Activated CD4-positive, alpha-beta memory T cell treated with anti-CD3 and anti-CD28 coated beads, Interleukin-2, amount 10 ng/mL, durations not matched to agents 7 days and 5 days (primary cell): ENCODE measurements at regions not wholly inside any gene's neighbourhood (a gene's known extent, or its start where the extent isn't known, plus 50 kb on each side); places are given as distances from the start of the nearest gene placed in this dataset.
"Not testable (repeated sequence)": the region's sequence is repeated elsewhere in the genome, so short reads cannot be mapped to it uniquely, and the experiment has no call there.

ENCODE experiments used
- CTCF ChIA-PET: fragments of 350-600 bp; sonication (Branson Sonifier 250); formaldehyde crosslinking; loops from one replicate; lab custom pipeline; 2021; ENCODE audit warnings: antibody characterized with exemption, inconsistent platforms; lab: Charles Lee
- POLR2A ChIA-PET: fragments of 350-600 bp; sonication (Branson Sonifier 250); formaldehyde crosslinking; loops from one replicate; lab custom pipeline; 2021; ENCODE audit warnings: antibody characterized with exemption; lab: Charles Lee
- DNase-seq: peaks from one replicate; pipeline ENCODE4 v3.0.0-alpha.2; 2020
- H3K27ac Mint-ChIP-seq: one replicate; pipeline ENCODE4 v1.8.0; 2021; ENCODE audit warnings: mild to moderate bottlenecking, mixed read lengths
- H3K27me3 Mint-ChIP-seq: one replicate; pipeline ENCODE4 v1.8.0; 2021; ENCODE audit warnings: mixed read lengths
- H3K36me3 Mint-ChIP-seq: one replicate; pipeline ENCODE4 v1.8.0; 2021; ENCODE audit warnings: low read depth, mixed read lengths
- H3K4me1 Mint-ChIP-seq: one replicate; pipeline ENCODE4 v1.8.0; 2021; ENCODE audit warnings: mixed read lengths
- H3K4me3 Mint-ChIP-seq: one replicate; pipeline ENCODE4 v1.8.0; 2021; ENCODE audit warnings: mild to moderate bottlenecking, mixed read lengths
- H3K9me3 Mint-ChIP-seq: one replicate; pipeline ENCODE4 v1.8.0; 2021; ENCODE audit warnings: mixed read lengths

DNA sequence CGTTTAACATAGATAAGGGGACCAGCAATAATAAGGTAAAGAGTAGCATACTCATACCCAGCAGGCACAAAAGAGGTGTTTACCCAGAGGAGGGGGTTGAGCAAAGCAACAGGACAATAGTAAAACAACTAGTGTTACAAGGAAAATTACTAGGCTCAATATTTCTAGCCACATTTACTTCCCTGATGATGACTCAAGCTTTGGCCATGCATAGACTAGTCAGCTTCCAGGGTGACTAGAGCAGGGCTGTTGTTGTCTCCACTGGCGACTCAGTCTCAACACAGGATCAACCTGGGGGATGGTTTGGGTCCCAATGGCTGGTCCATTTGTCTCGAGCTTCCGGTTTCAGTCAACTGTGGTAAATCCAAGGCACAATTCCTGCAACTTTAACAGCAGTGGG is 217.7 kb upstream of the KCND2 start:
- CTCF ChIA-PET, result no interaction called here
- no peak overlapping the region for H3K4me3 Mint-ChIP-seq

DNA sequence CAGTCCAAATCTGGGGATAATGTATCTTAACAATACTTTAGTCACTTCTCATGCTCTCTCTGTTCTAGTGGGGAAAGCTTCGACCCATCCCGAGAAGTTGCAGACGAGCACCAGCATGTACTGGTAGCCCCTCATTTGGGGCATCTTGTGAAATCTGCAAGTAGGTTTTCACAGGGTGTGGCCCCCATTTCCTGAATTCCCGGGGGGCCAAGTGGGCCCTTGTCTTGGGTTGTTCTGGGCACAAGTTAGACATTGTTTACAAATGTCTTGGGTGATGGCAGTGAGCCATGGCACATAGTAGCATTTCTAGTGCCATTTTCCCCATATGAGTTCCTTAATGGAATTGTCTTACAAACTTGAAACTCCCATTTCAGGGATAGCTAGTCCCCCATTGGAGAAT is 216.7 kb upstream of the KCND2 start:
- no peaks in the 10 kb centered on the region for H3K36me3 Mint-ChIP-seq
- no peaks in the 10 kb centered on the region for H3K27me3 Mint-ChIP-seq
- ChIA-PET CTCF (no interaction called here), POLR2A (no interaction called here)
- H3K4me1 Mint-ChIP-seq, result no peaks in the 10 kb centered on the region
- no peak for DNase-seq
- H3K9me3 Mint-ChIP-seq, result peaks cover 4% of the 10 kb centered on the region
- no peak overlapping the region for H3K4me3 Mint-ChIP-seq
- no peak overlapping the region for H3K27ac Mint-ChIP-seq

More for the DNA sequence above, 217.7 kb upstream of the KCND2 start:
- DNase-seq, result no peak
- no peaks in the 10 kb centered on the region for H3K4me1 Mint-ChIP-seq
- no peak overlapping the region for H3K27ac Mint-ChIP-seq
- no peaks in the 10 kb centered on the region for H3K36me3 Mint-ChIP-seq
- peaks cover 2% of the 10 kb centered on the region for H3K9me3 Mint-ChIP-seq
- POLR2A ChIA-PET, result no interaction called here
- H3K27me3 Mint-ChIP-seq, result no peaks in the 10 kb centered on the region

DNA sequence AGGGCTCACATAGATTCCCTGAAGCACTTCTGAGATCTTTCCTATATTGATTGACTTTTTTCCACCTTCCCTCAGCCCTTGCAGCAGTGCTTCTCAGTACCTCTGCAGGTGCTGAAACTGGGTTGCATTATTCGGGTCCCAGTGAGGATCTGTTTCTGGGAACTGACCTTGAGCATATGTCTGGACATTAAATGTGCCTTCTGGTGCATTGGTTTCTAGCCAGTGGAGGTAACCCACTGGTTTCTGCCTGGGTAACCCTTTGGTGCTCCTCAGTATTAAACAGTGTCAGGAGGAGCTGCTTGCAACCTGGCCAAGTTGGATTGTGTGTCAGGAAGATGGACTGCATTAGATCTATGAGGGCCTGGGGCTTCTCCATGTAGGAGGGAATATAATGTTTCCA is 213.3 kb upstream of the KCND2 start:
- H3K36me3 Mint-ChIP-seq, result no peaks in the 10 kb centered on the region
- CTCF ChIA-PET, result no interaction called here
- no peaks in the 10 kb centered on the region for H3K4me1 Mint-ChIP-seq
- H3K27ac Mint-ChIP-seq, result no peak overlapping the region
- no peak overlapping the region for H3K4me3 Mint-ChIP-seq
- H3K9me3 Mint-ChIP-seq, result peaks cover 6% of the 10 kb centered on the region
- no peaks in the 10 kb centered on the region for H3K27me3 Mint-ChIP-seq
- no peak for DNase-seq
- POLR2A ChIA-PET, result no interaction called here

DNA sequence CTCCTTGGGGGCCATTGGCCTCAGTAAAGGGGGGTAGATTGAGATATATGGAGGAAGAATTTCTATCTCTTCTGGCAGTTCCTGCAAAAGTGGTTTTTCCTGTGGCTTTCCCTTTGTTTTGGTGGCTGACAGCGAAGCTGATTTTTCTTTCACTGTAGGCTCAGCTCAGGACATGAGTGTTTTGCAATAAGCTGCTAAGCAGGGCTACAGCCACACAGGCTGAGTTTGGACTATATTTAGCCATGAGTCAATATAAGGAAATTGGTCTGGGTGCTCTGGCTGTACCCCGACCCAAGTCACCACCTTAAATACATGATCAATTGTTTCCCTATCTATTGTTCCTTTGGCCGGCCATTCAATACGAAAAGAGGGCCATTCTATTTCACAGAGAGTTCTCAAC is 212.7 kb upstream of the KCND2 start:
- H3K9me3 Mint-ChIP-seq, result peaks cover 6% of the 10 kb centered on the region
- DNase-seq, result no peak
- POLR2A ChIA-PET, result no interaction called here
- CTCF ChIA-PET, result no interaction called here
- H3K4me1 Mint-ChIP-seq, result no peaks in the 10 kb centered on the region
- H3K27ac Mint-ChIP-seq, result no peak overlapping the region
- no peaks in the 10 kb centered on the region for H3K27me3 Mint-ChIP-seq
- no peaks in the 10 kb centered on the region for H3K36me3 Mint-ChIP-seq
- H3K4me3 Mint-ChIP-seq, result no peak overlapping the region

DNA sequence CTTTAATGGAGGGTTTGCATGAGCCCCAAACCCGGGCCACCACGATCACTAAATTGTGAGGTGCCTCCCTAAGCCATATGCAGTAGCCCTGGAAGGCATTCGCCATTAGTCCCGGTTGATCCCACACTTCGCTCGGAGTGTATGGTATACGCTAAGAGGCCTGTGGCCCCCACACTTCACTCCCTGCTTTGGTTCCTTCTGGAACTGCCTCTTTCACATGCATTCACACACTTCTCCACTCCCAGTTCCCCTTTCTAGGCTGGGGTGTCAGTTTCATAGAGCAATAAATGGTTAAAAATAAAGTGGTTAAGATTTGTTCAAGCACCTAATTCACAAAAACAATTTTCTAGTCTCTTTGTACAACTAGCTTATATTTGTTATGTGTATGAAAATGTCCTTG is 212.1 kb upstream of the KCND2 start:
- Mint-ChIP-seq H3K4me3 (no peak overlapping the region), H3K9me3 (peaks cover 6% of the 10 kb centered on the region)
- POLR2A ChIA-PET, result no interaction called here

DNA sequence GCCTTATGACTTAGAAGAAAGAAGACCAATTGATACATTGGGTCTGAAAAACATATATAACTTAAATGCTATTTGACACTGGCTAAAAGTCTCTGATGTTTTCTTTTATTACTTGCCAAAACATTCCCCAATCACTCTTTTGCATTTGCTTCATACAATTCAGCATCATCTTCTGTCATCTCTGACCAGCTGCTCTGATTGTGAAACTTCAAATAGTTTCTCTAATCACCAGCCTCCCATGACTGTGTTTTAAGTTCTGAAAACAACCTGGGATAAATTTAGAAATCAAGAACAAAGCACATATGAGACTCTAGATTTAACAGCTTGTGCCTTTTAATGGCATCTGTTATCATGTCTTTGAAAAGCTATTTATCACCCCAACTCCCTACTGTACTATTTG is 208.4 kb upstream of the KCND2 start:
- no peak overlapping the region for H3K27ac Mint-ChIP-seq
- no peaks in the 10 kb centered on the region for H3K36me3 Mint-ChIP-seq
- peaks cover 18% of the 10 kb centered on the region for H3K9me3 Mint-ChIP-seq
- H3K4me1 Mint-ChIP-seq, result no peaks in the 10 kb centered on the region
- ChIA-PET CTCF (no interaction called here), POLR2A (no interaction called here)
- H3K27me3 Mint-ChIP-seq, result no peaks in the 10 kb centered on the region
- H3K4me3 Mint-ChIP-seq, result no peak overlapping the region
- no peak for DNase-seq

More for the DNA sequence above, 212.1 kb upstream of the KCND2 start:
- no peaks in the 10 kb centered on the region for H3K36me3 Mint-ChIP-seq
- H3K27ac Mint-ChIP-seq, result no peak overlapping the region
- CTCF ChIA-PET, result no interaction called here
- H3K4me1 Mint-ChIP-seq, result no peaks in the 10 kb centered on the region
- DNase-seq, result no peak
- H3K27me3 Mint-ChIP-seq, result no peaks in the 10 kb centered on the region

DNA sequence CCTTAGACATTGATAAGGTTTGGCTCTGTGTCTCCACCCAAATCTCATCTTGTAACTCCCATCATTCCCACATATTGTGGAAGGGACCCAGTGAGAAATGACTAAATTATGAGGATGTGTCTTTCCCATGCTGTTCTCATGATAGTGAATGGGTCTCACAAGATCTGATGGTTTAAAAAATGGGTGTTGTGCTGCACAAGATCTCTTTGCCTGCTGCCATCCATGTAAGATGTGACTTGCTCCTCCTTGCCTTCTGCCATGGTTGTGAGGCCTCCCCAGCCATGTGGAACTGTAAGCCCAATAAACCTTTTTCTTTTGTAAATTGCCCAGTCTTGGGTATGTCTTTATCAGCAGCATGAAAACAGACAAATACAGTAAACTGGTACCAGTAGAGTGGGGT is 206.1 kb upstream of the KCND2 start:
- POLR2A ChIA-PET, H3K36me3 Mint-ChIP-seq, H3K4me3 Mint-ChIP-seq, H3K27ac Mint-ChIP-seq, H3K4me1 Mint-ChIP-seq, DNase-seq, CTCF ChIA-PET, H3K27me3 Mint-ChIP-seq: not testable (repeated sequence)
- peaks cover 15% of the 10 kb centered on the region for H3K9me3 Mint-ChIP-seq

DNA sequence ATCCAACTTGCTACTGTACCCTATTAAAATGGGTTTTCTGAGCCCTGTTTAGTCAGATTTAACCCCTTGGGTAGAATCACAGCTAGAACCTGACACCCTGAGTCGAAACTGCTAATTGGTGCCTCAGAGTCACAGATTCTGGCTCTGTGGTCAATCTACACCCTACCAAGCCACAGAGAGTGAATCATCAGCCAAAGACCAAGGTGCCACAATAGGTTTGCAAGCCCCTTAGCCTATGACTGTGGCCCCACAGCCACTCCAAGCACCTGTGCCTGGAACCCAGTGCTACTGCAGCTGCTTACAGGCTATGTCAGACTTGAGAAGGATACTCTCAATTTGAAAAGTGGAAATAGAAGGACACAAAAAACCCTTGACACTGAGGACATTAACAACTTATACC is 202.8 kb upstream of the KCND2 start:
- POLR2A ChIA-PET, result no interaction called here
- Mint-ChIP-seq H3K4me1 (no peaks in the 10 kb centered on the region), H3K27me3 (no peaks in the 10 kb centered on the region), H3K36me3 (no peaks in the 10 kb centered on the region), H3K4me3 (no peak overlapping the region), H3K27ac (no peak overlapping the region), H3K9me3 (peaks cover 15% of the 10 kb centered on the region)
- CTCF ChIA-PET, result no interaction called here
- no peak for DNase-seq

DNA sequence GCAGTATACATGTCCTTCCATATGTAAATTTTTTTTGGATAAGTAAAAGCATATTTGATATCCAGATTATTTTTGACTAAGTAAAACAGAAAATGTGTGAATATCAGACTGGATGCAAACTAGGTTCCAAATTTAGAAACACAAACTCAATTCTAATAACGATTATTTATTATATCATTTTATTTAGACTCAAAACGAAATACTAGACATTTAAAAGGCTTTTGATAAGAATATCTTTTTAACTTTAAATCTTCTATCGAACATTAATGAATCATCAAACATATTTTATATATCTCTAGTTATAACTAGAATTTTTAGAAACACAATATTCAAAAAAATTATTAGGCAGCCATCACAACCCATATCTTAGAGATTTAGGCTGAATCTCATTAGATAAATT is 195.2 kb upstream of the KCND2 start:
- ChIA-PET POLR2A (no interaction called here), CTCF (no interaction called here)
- no peaks in the 10 kb centered on the region for H3K4me1 Mint-ChIP-seq
- no peak overlapping the region for H3K4me3 Mint-ChIP-seq
- no peak overlapping the region for H3K27ac Mint-ChIP-seq
- H3K9me3 Mint-ChIP-seq, result peaks cover 2% of the 10 kb centered on the region
- H3K36me3 Mint-ChIP-seq, result no peaks in the 10 kb centered on the region
- no peaks in the 10 kb centered on the region for H3K27me3 Mint-ChIP-seq
- no peak for DNase-seq

DNA sequence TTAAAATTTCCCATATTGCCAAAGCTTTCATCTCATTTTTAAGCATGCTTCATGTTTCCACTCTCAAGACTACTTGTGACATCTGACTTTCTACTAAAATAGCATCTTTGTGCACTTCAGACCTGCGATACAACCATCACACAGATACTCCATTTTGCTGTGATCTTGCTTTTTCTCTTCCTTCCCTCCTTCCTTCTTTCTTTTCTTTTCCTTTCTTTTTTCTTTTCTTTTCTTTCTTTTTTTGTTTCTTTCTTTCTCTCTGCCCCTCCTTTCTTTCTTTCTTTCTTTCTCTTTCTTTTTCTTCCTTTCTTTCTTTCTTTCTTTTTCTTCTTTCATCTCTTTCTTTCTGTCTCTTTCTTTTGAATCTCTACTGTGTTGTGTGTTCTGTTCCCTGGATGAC is 194.0 kb upstream of the KCND2 start:
- H3K36me3 Mint-ChIP-seq, result no peaks in the 10 kb centered on the region
- H3K4me1 Mint-ChIP-seq, result no peaks in the 10 kb centered on the region
- no peak overlapping the region for H3K27ac Mint-ChIP-seq
- ChIA-PET POLR2A (no interaction called here), CTCF (no interaction called here)
- H3K4me3 Mint-ChIP-seq, result no peak overlapping the region
- peaks cover 4% of the 10 kb centered on the region for H3K9me3 Mint-ChIP-seq
- no peak for DNase-seq
- no peaks in the 10 kb centered on the region for H3K27me3 Mint-ChIP-seq

DNA sequence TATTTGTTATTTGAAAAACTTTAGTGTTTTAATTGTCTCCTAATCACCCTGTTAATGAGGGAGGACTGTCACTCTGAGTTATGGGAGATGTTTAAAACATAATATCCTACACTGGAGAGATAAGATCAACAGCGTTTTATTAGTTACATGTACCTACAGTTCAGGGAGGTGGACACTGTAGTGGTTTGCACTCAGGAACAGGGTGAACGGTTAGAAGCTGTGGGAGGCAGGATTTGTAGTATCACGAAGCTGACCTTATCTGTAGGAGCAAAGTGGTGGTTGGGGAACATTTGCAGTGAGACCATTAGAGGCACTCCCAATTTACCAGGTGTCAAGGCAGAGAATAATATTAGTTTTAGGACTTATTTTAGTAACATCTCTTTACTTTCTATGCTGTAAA is 193.3 kb upstream of the KCND2 start:
- H3K27ac Mint-ChIP-seq, result no peak overlapping the region
- H3K27me3 Mint-ChIP-seq, result no peaks in the 10 kb centered on the region
- CTCF ChIA-PET, result interaction anchor here (0.6 kb wide), 1 partner anchor 10 kb away, joined by 3 read pairs; no protein-coding TSS in a partner anchor
- no peak for DNase-seq
- H3K36me3 Mint-ChIP-seq, result no peaks in the 10 kb centered on the region
- H3K9me3 Mint-ChIP-seq, result peaks cover 4% of the 10 kb centered on the region
- no peak overlapping the region for H3K4me3 Mint-ChIP-seq
- POLR2A ChIA-PET, result no interaction called here
- no peaks in the 10 kb centered on the region for H3K4me1 Mint-ChIP-seq

DNA sequence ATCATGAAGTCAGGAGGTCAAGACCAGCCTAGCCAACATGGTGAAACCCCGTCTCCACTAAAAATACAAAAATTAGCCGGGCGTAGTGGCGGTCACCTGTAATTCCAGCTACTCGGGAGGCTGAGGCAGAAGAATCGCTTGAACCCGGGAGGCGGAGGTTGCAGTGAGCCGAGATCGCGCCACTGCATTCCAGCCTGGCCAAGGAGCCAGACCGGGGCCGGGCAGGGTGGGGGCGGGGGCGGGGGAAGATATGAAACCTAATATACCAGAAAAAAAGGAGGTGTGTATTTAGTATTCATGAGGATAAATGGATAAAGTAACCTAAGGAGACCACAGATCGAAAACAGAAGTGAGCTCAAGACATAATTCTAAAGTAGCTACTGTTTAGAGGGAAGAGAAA is 186.5 kb upstream of the KCND2 start:
- H3K4me1 Mint-ChIP-seq, POLR2A ChIA-PET, H3K36me3 Mint-ChIP-seq, CTCF ChIA-PET, H3K27me3 Mint-ChIP-seq, H3K27ac Mint-ChIP-seq, DNase-seq, H3K9me3 Mint-ChIP-seq, H3K4me3 Mint-ChIP-seq: not testable (repeated sequence)

DNA sequence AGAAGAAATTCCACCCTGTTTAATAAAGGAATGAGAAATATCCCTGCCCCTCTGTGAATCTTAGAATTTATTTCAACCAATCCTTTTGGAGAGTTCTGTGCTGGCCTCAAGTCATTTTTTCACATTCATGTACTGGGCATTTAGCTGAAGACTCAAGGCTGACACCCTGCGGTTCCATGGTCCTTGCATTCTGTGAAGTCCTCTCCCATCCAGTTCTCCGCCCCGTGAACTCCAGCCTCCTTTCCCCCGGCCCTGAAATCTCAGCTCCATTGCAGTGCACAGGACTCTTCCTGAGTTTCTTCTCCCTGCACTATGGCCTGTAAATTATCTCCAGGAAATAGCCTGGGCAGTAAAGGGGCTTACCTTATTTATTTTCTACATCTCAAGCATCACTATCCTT is 183.0 kb upstream of the KCND2 start:
- DNase-seq, result no peak
- H3K27me3 Mint-ChIP-seq, result no peaks in the 10 kb centered on the region
- POLR2A ChIA-PET, result no interaction called here
- no peak overlapping the region for H3K4me3 Mint-ChIP-seq
- peaks cover 5% of the 10 kb centered on the region for H3K9me3 Mint-ChIP-seq
- H3K36me3 Mint-ChIP-seq, result no peaks in the 10 kb centered on the region
- CTCF ChIA-PET, result no interaction called here
- no peaks in the 10 kb centered on the region for H3K4me1 Mint-ChIP-seq
- no peak overlapping the region for H3K27ac Mint-ChIP-seq

DNA sequence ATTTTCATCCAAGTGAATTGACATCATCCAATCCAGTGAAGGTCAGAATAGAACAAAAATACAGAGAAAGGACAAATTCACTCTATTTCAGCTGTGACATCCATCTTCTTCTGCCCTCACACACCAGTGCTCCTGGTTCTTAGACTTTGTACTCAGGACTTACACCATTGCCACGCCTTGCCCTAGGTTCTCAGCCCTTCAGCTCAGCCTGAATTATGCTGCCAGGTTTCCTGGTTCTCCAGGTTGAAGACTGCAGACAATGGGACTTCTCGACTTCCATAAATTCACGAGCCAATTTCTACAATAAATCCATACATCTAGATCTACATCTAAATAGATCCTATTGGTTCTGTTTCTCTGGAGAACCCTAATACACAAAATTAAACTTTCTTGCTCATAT is 181.2 kb upstream of the KCND2 start:
- Mint-ChIP-seq H3K27ac (no peak overlapping the region), H3K4me1 (no peaks in the 10 kb centered on the region), H3K9me3 (peaks cover 5% of the 10 kb centered on the region), H3K27me3 (no peaks in the 10 kb centered on the region), H3K4me3 (no peak overlapping the region), H3K36me3 (no peaks in the 10 kb centered on the region)
- ChIA-PET POLR2A (no interaction called here), CTCF (no interaction called here)
- no peak for DNase-seq

DNA sequence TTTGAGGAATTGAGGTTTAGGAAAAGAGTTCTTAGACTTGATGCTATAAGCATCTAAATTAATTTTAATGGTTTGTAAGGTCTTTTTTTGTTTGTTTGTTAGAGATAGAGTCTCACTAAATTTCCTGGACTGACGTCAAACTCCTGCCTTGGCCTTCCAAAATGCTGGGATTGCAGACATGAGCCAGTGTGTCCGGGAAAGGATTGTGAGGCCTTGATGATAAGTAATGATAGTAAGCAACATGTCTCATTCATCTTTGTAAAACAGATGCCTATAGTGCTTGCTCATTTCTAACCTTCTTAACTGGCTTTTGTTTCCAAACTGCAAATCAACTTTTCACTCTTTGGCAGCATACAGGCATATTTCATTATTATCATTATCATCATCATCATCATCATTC is 176.0 kb upstream of the KCND2 start:
- POLR2A ChIA-PET, result no interaction called here
- Mint-ChIP-seq H3K36me3 (no peaks in the 10 kb centered on the region), H3K27ac (no peak overlapping the region), H3K9me3 (peaks cover 10% of the 10 kb centered on the region), H3K4me1 (no peaks in the 10 kb centered on the region), H3K4me3 (no peak overlapping the region), H3K27me3 (no peaks in the 10 kb centered on the region)
- no peak for DNase-seq
- CTCF ChIA-PET, result no interaction called here
